ENCODE measurements at regions not wholly inside any gene's neighbourhood (a gene's known extent, or its start where the extent isn't known, plus 50 kb on each side); places are given as distances from the start of the nearest gene placed in this dataset.
"Not testable (repeated sequence)": the region's sequence is repeated elsewhere in the genome, so short reads cannot be mapped to it uniquely, and the experiment has no call there.

DNA sequence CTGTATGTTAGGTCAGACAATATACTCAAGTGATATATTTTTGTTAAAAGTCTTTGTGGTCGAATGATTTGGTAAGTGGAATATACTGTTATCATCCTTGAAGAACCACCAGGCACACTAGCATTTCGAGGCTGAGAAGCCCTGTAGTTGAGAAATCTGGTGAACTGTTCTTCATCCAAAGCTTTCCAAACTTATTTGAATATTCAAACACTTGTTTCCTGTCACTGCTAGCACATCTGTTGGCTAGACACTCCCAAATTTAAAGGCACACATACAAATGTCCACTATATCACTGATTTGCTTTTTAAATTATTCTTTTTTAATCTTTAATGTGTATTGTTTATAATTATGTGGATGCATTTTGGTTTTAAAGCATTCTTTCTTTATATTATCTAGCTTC, 241.9 kb upstream of the CNTNAP5 start:
- TF ChIP-seq, protein P1, sequence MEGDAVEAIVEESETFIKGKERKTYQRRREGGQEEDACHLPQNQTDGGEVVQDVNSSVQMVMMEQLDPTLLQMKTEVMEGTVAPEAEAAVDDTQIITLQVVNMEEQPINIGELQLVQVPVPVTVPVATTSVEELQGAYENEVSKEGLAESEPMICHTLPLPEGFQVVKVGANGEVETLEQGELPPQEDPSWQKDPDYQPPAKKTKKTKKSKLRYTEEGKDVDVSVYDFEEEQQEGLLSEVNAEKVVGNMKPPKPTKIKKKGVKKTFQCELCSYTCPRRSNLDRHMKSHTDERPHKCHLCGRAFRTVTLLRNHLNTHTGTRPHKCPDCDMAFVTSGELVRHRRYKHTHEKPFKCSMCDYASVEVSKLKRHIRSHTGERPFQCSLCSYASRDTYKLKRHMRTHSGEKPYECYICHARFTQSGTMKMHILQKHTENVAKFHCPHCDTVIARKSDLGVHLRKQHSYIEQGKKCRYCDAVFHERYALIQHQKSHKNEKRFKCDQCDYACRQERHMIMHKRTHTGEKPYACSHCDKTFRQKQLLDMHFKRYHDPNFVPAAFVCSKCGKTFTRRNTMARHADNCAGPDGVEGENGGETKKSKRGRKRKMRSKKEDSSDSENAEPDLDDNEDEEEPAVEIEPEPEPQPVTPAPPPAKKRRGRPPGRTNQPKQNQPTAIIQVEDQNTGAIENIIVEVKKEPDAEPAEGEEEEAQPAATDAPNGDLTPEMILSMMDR (conservative IDR thresholded peaks at IDR 0.05; ENCODE audit: low read depth, low read length) = no peak
- no peak for DNase-seq (ENCODE audit: low read depth)
- no peak overlapping the region for H3K4me3 ChIP-seq (ENCODE audit: low read depth, low read length)

DNA sequence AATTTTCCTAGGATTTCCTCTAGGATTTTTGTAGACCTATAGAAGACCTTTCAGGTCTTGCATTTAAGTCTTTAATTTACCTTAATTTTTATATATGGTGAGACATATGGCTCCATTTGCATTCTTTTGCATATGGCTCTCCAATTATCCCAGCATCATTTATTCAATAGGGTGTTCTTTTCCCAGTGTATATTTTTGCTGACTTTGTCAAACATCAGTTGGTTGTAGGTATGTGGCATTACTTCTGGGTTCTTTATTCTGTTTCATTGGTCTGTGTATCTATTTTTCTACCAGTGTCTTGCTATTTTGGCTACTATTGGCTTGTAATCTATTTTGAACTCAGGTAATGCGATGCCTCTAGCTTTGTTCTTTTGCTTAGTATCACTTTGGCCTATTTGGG, 239.8 kb upstream of the CNTNAP5 start:
- DNase-seq (ENCODE audit: low read depth) = no peak
- TF ChIP-seq, protein P1 (conservative IDR thresholded peaks at IDR 0.05; ENCODE audit: low read depth, low read length) = no peak
- H3K4me3 ChIP-seq (ENCODE audit: low read depth, low read length) = no peak overlapping the region

- TF ChIP-seq, protein P1 (conservative IDR thresholded peaks at IDR 0.05; ENCODE audit: low read depth, low read length) = no peak
- H3K4me3 ChIP-seq (ENCODE audit: low read depth, low read length) = no peak overlapping the region
- no peak for DNase-seq (ENCODE audit: low read depth)
Observed at GRCh38 chr2:123791207-123791606, 233.9 kb upstream of the CNTNAP5 start.

DNA sequence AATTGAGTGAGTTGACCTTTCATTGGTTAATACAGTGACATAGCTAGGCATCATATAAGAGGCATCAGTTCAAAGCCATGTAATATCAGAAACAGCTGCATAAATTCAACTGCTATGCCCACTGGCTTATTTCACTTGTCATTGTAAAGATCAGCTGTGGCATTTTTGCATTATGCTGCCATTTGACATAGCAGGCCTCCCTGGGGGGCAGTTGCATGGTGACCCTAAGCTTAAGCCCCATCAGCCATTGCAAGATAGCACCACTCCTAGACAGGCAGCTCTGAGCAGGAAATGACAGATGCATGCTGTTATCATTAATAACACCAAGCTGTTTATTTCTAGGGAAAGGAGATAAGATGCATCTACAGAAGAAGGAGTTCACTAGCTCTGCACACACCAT, 233.4 kb upstream of the CNTNAP5 start:
- no peak for DNase-seq (ENCODE audit: low read depth)
- no peak overlapping the region for H3K4me3 ChIP-seq (ENCODE audit: low read depth, low read length)
- TF ChIP-seq, protein P1 (conservative IDR thresholded peaks at IDR 0.05; ENCODE audit: low read depth, low read length) = no peak

GRCh38 chr2:123804126-123804525, 221.0 kb upstream of the CNTNAP5 start:
- DNase-seq (ENCODE audit: low read depth); H3K4me3 ChIP-seq (ENCODE audit: low read depth, low read length): not testable (repeated sequence)

GRCh38 chr2:123805746-123806145, 219.3 kb upstream of the CNTNAP5 start:
- not testable (repeated sequence) for DNase-seq (ENCODE audit: low read depth); H3K4me3 ChIP-seq (ENCODE audit: low read depth, low read length)

DNA sequence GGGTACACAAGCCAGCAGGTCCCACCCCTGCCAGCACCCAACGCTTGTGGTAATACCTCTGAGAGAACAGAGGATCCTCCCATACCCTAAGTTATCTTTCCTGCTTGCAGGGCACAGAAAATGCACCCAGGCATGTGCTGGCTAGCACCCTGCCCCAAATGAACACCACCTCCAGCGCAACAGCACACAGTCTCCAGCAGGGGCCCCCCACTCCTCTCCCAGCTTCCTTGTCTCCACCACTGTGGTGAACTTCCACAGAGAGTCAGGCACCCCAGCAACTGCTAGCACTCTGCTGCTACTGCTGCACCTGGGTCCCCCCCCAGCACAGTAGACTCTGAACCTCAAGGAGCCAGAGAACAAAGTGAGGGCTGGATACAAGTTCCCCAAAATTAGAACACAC, 216.8 kb upstream of the CNTNAP5 start:
- H3K4me3 ChIP-seq (ENCODE audit: low read depth, low read length) = no peak overlapping the region
- no peak for DNase-seq (ENCODE audit: low read depth)
- TF ChIP-seq, protein P1 (conservative IDR thresholded peaks at IDR 0.05; ENCODE audit: low read depth, low read length) = no peak

GRCh38 chr2:123811846-123812245, 213.2 kb upstream of the CNTNAP5 start:
- TF ChIP-seq, protein P1 (conservative IDR thresholded peaks at IDR 0.05; ENCODE audit: low read depth, low read length) = no peak
- no peak overlapping the region for H3K4me3 ChIP-seq (ENCODE audit: low read depth, low read length)
- no peak for DNase-seq (ENCODE audit: low read depth)

Measured in choroid plexus epithelial cell (primary cell).